Panc1 (cell line): ENCODE measurements at regions not wholly inside any gene's neighbourhood (a gene's known extent, or its start where the extent isn't known, plus 50 kb on each side); places are given as distances from the start of the nearest gene placed in this dataset.

Experiments
- ATAC-seq: fragments of 200-7000 bp; cut with Tn5 transposase; 2 replicates; pipeline ENCODE4 v1.9.1; 2020; ENCODE audit warnings: mild to moderate bottlenecking, moderate library complexity
- BruUV-seq: library from RNA; stranded (reverse); fragments of 400-500 nt; replicated peaks from 2 replicates; lab custom pipeline; 2021; lab: Mats Ljungman, UMichigan
- CTCF ChIA-PET: fragments of 300-600 bp; sonication (Branson Sonifier 250); formaldehyde crosslinking; loops from one replicate; lab custom pipeline; 2022; ENCODE audit warnings: antibody characterized with exemption; lab: Charles Lee
- POLR2A ChIA-PET: fragments of 300-600 bp; sonication (Branson Sonifier 250); formaldehyde crosslinking; loops from one replicate; lab custom pipeline; 2022; ENCODE audit warnings: antibody characterized with exemption; lab: Charles Lee
- DNase-seq: peaks from one replicate; pipeline ENCODE4 v3.0.0-alpha.2; 2010; ENCODE audit warnings: low read depth, low spot score
- H3K27ac ChIP-seq: 2 replicates; pipeline ENCODE4 v1.5.1; 2011; ENCODE audit warnings: mild to moderate bottlenecking, low read length, inconsistent platforms
- H3K27me3 ChIP-seq: fragments of 200-500 bp; sonication (Bioruptor generic); 2 replicates; pipeline ENCODE4 v1.6.0; 2014; ENCODE audit warnings: low read length, inconsistent platforms; ENCODE audit not compliant: control insufficient read depth, insufficient read depth
- H3K36me3 ChIP-seq: fragments of 200-500 bp; sonication (Bioruptor generic); 2 replicates; pipeline ENCODE4 v1.5.1; 2014; ENCODE audit warnings: inconsistent platforms, mild to moderate bottlenecking, low read length, moderate library complexity; ENCODE audit not compliant: control insufficient read depth, insufficient read depth
- H3K4me1 ChIP-seq: 2 replicates; pipeline ENCODE4 v1.5.1; 2011; ENCODE audit warnings: inconsistent platforms, mild to moderate bottlenecking, low read length, moderate library complexity; ENCODE audit not compliant: control insufficient read depth, insufficient read depth
- H3K4me3 ChIP-seq, 2 experiments: 2 replicates each; pipeline ENCODE4 v1.5.1; 2011 to 2012; ENCODE audit warnings: low read depth in 2 of 2, low read length in 2 of 2, mild to moderate bottlenecking in 2 of 2, inconsistent platforms in 1 of 2, moderate library complexity in 1 of 2
- H3K9me3 ChIP-seq: fragments of 200-500 bp; sonication (Bioruptor generic); 2 replicates; pipeline ENCODE4 v1.5.1; 2014; ENCODE audit warnings: low read depth, mild to moderate bottlenecking, inconsistent platforms, low read length, moderate library complexity; ENCODE audit not compliant: control insufficient read depth, insufficient read depth
- POLR2AphosphoS5 ChIP-seq: IDR thresholded peaks from 2 replicates; pipeline ENCODE4 v1.6.1; 2012; ENCODE audit warnings: mild to moderate bottlenecking, low read depth, low read length, moderate library complexity
- SIN3A ChIP-seq: IDR thresholded peaks from 2 replicates; pipeline ENCODE4 v1.6.1; 2012; ENCODE audit warnings: low read depth, mild to moderate bottlenecking, low read length, moderate library complexity, borderline replicate concordance; ENCODE audit not compliant: insufficient read depth
- TCF7L2 ChIP-seq: IDR thresholded peaks from 2 replicates; pipeline ENCODE4 v1.6.1; 2011; ENCODE audit warnings: mild to moderate bottlenecking, low read depth, low read length, inconsistent platforms
- in situ Hi-C: cut with HindIII; loops from 2 replicates; pipeline ENCODE4 v1.10.0; 2016; ENCODE audit warnings: low sequenced_read_pairs, low pct_unique_long_range_greater_than_20kb
- intact Hi-C: fragments of 100-400 bp; cut with micrococcal nuclease; formaldehyde crosslinking; loops from one replicate; pipeline ENCODE4 v1.10.0; 2022; ENCODE audit not compliant: unreplicated experiment
- TF ChIP-seq, protein P1 (sequence below): fragments of 450-650 bp; IDR thresholded peaks from 2 replicates; pipeline ENCODE4 v1.5.1; 2017; ENCODE audit warnings: mild to moderate bottlenecking
- TF ChIP-seq, protein P2 (sequence below), 2 experiments: IDR thresholded peaks; 2 replicates each; pipeline ENCODE4 v1.6.1; 2011 to 2012; ENCODE audit warnings: low read depth in 2 of 2, control low read depth in 1 of 2, low read length in 1 of 2, mild to moderate bottlenecking in 1 of 2, moderate library complexity in 1 of 2; ENCODE audit not compliant: insufficient read depth in 1 of 2

DNA sequence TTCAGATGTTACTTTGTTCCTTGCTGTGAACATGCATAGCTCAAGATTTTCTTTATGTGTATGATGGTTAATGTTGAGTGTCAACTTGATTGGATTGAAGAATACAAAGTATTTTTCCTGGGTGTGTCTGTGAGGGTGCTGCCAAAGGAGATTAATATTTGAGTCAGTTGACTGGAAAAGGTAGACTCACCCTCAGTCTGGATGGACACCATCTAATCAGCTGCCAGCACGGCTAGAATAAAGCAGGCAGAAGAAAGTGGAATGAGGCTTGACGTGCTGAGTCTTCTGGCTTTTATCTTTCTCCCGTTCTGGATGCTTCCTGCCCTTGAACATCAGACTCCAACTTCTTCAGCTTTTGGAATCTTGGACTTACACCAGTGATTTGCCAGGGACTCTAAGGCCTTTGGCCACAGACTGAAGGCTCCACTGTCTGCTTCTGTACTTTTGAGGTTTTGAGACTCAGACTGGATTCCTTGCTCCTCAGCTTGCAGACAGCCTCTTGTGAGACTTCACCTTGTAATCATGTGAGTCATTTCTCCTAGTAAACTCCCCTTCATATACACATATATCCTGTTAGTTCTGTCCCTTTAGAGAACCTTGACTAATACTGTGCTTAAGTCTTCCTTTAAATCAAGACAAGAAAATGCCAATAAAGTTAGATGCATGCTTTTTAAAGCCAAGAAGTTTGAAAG, 626.6 kb downstream of the KCNT2 start:
- no TSS peak for BruUV-seq
- H3K4me3 ChIP-seq: no peak overlapping the region
- ChIA-PET POLR2A (no interaction called here), CTCF (no interaction called here)
- TF ChIP-seq, protein P1, sequence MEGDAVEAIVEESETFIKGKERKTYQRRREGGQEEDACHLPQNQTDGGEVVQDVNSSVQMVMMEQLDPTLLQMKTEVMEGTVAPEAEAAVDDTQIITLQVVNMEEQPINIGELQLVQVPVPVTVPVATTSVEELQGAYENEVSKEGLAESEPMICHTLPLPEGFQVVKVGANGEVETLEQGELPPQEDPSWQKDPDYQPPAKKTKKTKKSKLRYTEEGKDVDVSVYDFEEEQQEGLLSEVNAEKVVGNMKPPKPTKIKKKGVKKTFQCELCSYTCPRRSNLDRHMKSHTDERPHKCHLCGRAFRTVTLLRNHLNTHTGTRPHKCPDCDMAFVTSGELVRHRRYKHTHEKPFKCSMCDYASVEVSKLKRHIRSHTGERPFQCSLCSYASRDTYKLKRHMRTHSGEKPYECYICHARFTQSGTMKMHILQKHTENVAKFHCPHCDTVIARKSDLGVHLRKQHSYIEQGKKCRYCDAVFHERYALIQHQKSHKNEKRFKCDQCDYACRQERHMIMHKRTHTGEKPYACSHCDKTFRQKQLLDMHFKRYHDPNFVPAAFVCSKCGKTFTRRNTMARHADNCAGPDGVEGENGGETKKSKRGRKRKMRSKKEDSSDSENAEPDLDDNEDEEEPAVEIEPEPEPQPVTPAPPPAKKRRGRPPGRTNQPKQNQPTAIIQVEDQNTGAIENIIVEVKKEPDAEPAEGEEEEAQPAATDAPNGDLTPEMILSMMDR: no peak
- no peak for TF ChIP-seq POLR2AphosphoS5
- TF ChIP-seq TCF7L2: no peak
- TF ChIP-seq, protein P2, sequence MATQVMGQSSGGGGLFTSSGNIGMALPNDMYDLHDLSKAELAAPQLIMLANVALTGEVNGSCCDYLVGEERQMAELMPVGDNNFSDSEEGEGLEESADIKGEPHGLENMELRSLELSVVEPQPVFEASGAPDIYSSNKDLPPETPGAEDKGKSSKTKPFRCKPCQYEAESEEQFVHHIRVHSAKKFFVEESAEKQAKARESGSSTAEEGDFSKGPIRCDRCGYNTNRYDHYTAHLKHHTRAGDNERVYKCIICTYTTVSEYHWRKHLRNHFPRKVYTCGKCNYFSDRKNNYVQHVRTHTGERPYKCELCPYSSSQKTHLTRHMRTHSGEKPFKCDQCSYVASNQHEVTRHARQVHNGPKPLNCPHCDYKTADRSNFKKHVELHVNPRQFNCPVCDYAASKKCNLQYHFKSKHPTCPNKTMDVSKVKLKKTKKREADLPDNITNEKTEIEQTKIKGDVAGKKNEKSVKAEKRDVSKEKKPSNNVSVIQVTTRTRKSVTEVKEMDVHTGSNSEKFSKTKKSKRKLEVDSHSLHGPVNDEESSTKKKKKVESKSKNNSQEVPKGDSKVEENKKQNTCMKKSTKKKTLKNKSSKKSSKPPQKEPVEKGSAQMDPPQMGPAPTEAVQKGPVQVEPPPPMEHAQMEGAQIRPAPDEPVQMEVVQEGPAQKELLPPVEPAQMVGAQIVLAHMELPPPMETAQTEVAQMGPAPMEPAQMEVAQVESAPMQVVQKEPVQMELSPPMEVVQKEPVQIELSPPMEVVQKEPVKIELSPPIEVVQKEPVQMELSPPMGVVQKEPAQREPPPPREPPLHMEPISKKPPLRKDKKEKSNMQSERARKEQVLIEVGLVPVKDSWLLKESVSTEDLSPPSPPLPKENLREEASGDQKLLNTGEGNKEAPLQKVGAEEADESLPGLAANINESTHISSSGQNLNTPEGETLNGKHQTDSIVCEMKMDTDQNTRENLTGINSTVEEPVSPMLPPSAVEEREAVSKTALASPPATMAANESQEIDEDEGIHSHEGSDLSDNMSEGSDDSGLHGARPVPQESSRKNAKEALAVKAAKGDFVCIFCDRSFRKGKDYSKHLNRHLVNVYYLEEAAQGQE (IDR thresholded peaks at IDR 0.05; ENCODE audit: insufficient read depth in 1 of 2, low read depth in 2 of 2, low read length in 1 of 2): no peak
- TF ChIP-seq SIN3A: no peak
- ATAC-seq (no peak), DNase-seq (no peak)
- no peak overlapping the region for H3K27ac ChIP-seq
- no peaks in the 10 kb centered on the region for H3K27me3 ChIP-seq
- in situ Hi-C loops: no loop called here
- H3K4me1 ChIP-seq: no peaks in the 10 kb centered on the region
- H3K9me3 ChIP-seq: no peaks in the 10 kb centered on the region
- intact Hi-C loops: no loop called here
- no peaks in the 10 kb centered on the region for H3K36me3 ChIP-seq

- Histone ChIP-seq H3K9me3 (no peaks in the 10 kb centered on the region), H3K27ac (no peak overlapping the region), H3K4me3 (no peak overlapping the region), H3K36me3 (no peaks in the 10 kb centered on the region), H3K4me1 (no peaks in the 10 kb centered on the region), H3K27me3 (no peaks in the 10 kb centered on the region)
- intact Hi-C loops (no loop called here), in situ Hi-C loops (no loop called here)
- no TSS peak for BruUV-seq
- DNase-seq (no peak), ATAC-seq (no peak)
- ChIA-PET POLR2A (no interaction called here), CTCF (no interaction called here)
- TF ChIP-seq SIN3A: no peak
- no peak for TF ChIP-seq POLR2AphosphoS5
- TF ChIP-seq, protein P2 (IDR thresholded peaks at IDR 0.05; ENCODE audit: insufficient read depth in 1 of 2, low read depth in 2 of 2, low read length in 1 of 2): no peak
- TF ChIP-seq, protein P1: no peak
- TF ChIP-seq TCF7L2: no peak
These were observed 628.6 kb downstream of the KCNT2 start for GRCh38 chr1:195979646-195980045.
